ENCODE measurements at regions not wholly inside any gene's neighbourhood (a gene's known extent, or its start where the extent isn't known, plus 50 kb on each side); places are given as distances from the start of the nearest gene placed in this dataset.

DNA sequence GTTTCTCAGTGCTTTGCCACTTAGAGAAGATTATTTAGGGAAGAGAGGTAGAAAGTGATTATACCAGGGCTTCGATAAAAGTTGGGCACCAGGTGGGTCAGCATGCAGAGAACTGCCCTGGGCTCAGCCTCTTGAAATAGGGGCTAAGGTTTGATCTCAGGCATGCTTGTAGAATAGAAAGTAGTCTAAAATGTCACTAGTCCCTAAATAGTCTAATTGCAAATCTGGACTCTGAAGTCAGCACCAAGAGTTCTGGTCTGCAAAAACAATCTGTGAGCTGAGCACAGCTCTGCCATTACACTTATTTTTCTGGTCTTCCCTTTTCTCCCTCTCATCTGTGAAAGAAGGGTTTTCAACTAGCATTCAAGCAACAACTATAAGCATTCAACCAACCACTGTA lies 248.0 kb downstream of the SMARCA2 start:
- TF ChIP-seq, protein P1, sequence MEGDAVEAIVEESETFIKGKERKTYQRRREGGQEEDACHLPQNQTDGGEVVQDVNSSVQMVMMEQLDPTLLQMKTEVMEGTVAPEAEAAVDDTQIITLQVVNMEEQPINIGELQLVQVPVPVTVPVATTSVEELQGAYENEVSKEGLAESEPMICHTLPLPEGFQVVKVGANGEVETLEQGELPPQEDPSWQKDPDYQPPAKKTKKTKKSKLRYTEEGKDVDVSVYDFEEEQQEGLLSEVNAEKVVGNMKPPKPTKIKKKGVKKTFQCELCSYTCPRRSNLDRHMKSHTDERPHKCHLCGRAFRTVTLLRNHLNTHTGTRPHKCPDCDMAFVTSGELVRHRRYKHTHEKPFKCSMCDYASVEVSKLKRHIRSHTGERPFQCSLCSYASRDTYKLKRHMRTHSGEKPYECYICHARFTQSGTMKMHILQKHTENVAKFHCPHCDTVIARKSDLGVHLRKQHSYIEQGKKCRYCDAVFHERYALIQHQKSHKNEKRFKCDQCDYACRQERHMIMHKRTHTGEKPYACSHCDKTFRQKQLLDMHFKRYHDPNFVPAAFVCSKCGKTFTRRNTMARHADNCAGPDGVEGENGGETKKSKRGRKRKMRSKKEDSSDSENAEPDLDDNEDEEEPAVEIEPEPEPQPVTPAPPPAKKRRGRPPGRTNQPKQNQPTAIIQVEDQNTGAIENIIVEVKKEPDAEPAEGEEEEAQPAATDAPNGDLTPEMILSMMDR (IDR thresholded peaks at IDR 0.05; ENCODE audit: insufficient read depth, low read depth, low read length), result no peak
- POLR2A ChIA-PET, result no interaction called here
- H3K36me3 ChIP-seq (ENCODE audit: control insufficient read depth, insufficient read depth, low read length), result no peaks in the 10 kb centered on the region
- H3K4me3 ChIP-seq (ENCODE audit: low read depth, low read length), result no peak overlapping the region
- CTCF ChIA-PET, result interaction anchor here (1.2 kb wide), 1 partner anchor 10 kb away, joined by 3 read pairs; no protein-coding TSS in a partner anchor
- H3K27me3 ChIP-seq (ENCODE audit: control insufficient read depth, insufficient read depth, low read length), result peaks cover 1% of the 10 kb centered on the region; the same call in 1 of the 2 replicates
- DNase-seq (ENCODE audit: low read depth), result no peak

DNA sequence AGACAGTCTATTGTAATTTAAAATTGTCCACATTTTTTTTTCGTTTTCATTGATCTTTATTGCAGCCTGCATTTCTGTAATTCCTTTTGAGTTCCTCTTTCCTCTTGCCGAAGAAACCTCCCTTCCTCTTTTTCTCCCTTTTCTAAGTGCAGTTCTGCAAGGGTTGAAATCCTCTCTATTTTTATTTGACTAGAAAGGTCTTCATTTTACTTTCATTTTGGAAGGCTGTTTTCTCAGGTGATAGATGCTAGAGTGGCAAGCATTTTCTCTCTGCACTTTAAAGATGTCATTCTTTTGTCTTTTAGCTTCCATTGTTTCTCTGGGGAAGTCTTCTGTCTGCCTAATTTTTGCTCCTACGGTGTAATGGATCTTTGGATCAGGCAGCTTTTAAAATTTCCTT lies 248.5 kb downstream of the SMARCA2 start:
- H3K36me3 ChIP-seq (ENCODE audit: control insufficient read depth, insufficient read depth, low read length), result no peaks in the 10 kb centered on the region
- no peak for DNase-seq (ENCODE audit: low read depth)
- ChIA-PET POLR2A (no interaction called here), CTCF (interaction anchor here (1.2 kb wide), 1 partner anchor 9 kb away, joined by 3 read pairs; no protein-coding TSS in a partner anchor)
- TF ChIP-seq, protein P1 (IDR thresholded peaks at IDR 0.05; ENCODE audit: insufficient read depth, low read depth, low read length), result no peak
- H3K4me3 ChIP-seq (ENCODE audit: low read depth, low read length), result no peak overlapping the region
- peaks cover 1% of the 10 kb centered on the region; the same call in 1 of the 2 replicates for H3K27me3 ChIP-seq (ENCODE audit: control insufficient read depth, insufficient read depth, low read length)

DNA sequence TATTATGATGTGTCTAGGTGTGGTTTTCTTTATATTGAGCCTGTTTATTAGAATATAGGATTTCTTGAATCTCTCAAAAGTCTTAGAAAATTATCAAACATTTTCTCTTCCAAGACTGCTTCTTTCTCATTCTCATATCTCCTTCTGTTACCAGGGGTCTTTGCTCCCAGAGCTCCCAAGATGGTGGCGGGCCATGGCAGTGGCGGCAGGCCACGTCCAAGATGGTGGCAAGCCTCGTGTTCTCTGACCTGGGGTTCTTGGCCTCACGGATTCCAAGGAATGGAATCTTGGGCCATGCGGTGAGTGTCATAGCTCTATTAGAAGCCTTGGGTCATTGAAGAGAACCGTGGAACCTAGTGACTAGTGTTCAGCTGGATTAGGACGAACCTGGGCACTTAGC lies 248.9 kb downstream of the SMARCA2 start:
- ChIA-PET CTCF (interaction anchor here (1.2 kb wide), 1 partner anchor 9 kb away, joined by 3 read pairs; no protein-coding TSS in a partner anchor), POLR2A (no interaction called here)
- DNase-seq (ENCODE audit: low read depth), result no peak
- no peak overlapping the region for H3K4me3 ChIP-seq (ENCODE audit: low read depth, low read length)
- no peaks in the 10 kb centered on the region for H3K36me3 ChIP-seq (ENCODE audit: control insufficient read depth, insufficient read depth, low read length)
- peaks cover 1% of the 10 kb centered on the region; the same call in 1 of the 2 replicates for H3K27me3 ChIP-seq (ENCODE audit: control insufficient read depth, insufficient read depth, low read length)
- TF ChIP-seq, protein P1 (IDR thresholded peaks at IDR 0.05; ENCODE audit: insufficient read depth, low read depth, low read length), result no peak

DNA sequence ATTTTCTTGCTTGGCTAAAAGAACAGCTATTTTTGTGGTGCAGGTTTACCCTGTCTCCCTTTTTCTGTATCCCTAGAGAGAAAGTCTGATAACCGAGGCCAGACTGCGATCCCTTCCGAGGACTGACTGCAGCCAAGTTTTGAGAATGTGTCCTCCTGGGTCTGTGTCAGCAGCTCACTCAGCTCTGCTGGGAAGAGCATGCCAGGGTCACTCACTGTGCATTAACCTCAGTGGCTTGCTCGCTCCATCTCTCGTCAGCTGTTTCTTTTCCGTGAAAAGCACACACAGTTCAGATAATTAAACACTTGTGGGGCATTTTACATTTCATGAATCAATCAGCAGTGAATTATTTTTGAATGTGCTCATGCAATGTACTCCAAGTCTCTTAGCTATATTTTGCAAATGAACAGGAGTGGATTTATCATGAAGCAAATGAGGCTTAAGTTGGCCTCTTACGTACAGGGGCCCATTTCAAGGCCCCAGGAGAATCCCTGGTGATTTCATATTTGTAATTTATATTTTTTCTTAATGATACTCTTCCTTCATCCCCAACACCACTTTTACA lies 252.1 kb downstream of the SMARCA2 start:
- peak; percentile 25 for DNase-seq (ENCODE audit: low read depth)
- TF ChIP-seq, protein P1 (IDR thresholded peaks at IDR 0.05; ENCODE audit: insufficient read depth, low read depth, low read length), result no peak
- no peak overlapping the region for H3K4me3 ChIP-seq (ENCODE audit: low read depth, low read length)
- H3K36me3 ChIP-seq (ENCODE audit: control insufficient read depth, insufficient read depth, low read length), result no peaks in the 10 kb centered on the region
- CTCF ChIA-PET, result interaction anchor here (1.2 to 1.4 kb wide), 2 partner anchors 22 to 461 kb away, joined by 3 read pairs; no protein-coding TSS in a partner anchor
- H3K27me3 ChIP-seq (ENCODE audit: control insufficient read depth, insufficient read depth, low read length), result peaks cover 1% of the 10 kb centered on the region; the same call in 1 of the 2 replicates
- POLR2A ChIA-PET, result no interaction called here

DNA sequence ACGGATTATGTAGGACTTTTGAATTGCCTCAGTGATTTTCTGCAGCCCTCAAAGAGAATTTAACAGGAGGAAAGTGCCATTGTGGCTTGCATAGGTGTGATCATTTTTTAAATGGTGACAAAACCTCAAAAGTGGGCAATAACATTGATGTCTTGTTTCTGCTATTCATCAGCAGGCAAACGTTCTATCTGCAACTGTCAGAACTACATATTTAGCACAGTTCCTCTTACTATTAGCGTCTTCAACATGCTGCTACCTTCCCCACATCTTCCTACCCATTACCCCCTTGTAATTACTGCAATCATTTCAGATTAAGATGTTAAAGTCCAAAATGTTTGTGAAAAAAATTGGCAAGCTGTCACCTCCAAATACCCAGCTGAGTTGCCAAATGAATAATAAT lies 254.6 kb downstream of the SMARCA2 start:
- POLR2A ChIA-PET, result no interaction called here

More for the DNA sequence above, 254.6 kb downstream of the SMARCA2 start:
- Histone ChIP-seq H3K36me3 (ENCODE audit: control insufficient read depth, insufficient read depth, low read length) (no peaks in the 10 kb centered on the region), H3K27me3 (ENCODE audit: control insufficient read depth, insufficient read depth, low read length) (peaks cover 1% of the 10 kb centered on the region; the same call in 1 of the 2 replicates), H3K4me3 (ENCODE audit: low read depth, low read length) (no peak overlapping the region)
- TF ChIP-seq, protein P1 (IDR thresholded peaks at IDR 0.05; ENCODE audit: insufficient read depth, low read depth, low read length), result no peak
- no peak for DNase-seq (ENCODE audit: low read depth)
- CTCF ChIA-PET, result interaction anchor here (0.5 to 0.6 kb wide), 2 partner anchors 183 to 386 kb away, joined by 3 read pairs; no protein-coding TSS in a partner anchor
